C4-2B (cell line): ENCODE measurements at regions not wholly inside any gene's neighbourhood (a gene's known extent, or its start where the extent isn't known, plus 50 kb on each side); places are given as distances from the start of the nearest gene placed in this dataset.
"Not testable (repeated sequence)": the region's sequence is repeated elsewhere in the genome, so short reads cannot be mapped to it uniquely, and the experiment has no call there.

Experiments used
- H3K27ac ChIP-seq: fragments of 450-650 bp; 2 replicates; pipeline ENCODE4 v1.5.1; 2017
- CTCF ChIP-seq: fragments of 450-650 bp; conservative IDR thresholded peaks from 2 replicates; pipeline ENCODE4 v1.5.1; 2017; ENCODE audit warnings: mild to moderate bottlenecking
- ZFX ChIP-seq: fragments of 450-650 bp; IDR thresholded peaks from 2 replicates; pipeline ENCODE4 v1.6.1; 2017

DNA sequence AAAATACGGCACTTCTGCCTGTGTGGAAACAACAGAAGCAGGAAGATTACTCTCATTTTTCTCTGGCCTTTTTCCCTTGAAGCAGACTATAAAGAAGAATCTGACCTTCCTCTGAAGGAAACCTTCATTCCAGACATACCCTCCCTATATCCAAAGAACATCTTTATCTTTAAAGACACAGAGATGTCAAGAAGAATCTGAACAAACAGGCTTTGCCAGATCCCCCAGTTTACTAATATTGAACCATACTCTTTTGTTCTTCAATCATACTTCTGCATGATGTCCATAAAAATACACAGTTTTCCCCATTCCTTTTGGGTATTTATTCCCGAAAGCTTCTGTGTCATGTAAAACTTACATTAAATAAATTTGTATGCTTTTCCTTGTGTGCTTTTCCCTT, 225.8 kb downstream of the MAT2B start:
- no peak for TF ChIP-seq CTCF
- no peak for TF ChIP-seq ZFX
- no peak overlapping the region for H3K27ac ChIP-seq

- TF ChIP-seq CTCF (no peak), ZFX (no peak)
- no peak overlapping the region for H3K27ac ChIP-seq
Measured at GRCh38 chr5:163735069-163735468, 229.7 kb downstream of the MAT2B start.

- TF ChIP-seq ZFX (no peak), CTCF (no peak)
- H3K27ac ChIP-seq, result no peak overlapping the region
Measured at GRCh38 chr5:163747586-163747985, 242.2 kb downstream of the MAT2B start.

GRCh38 chr5:163748934-163749333, 243.5 kb downstream of the MAT2B start:
- TF ChIP-seq ZFX (no peak), CTCF (no peak)
- no peak overlapping the region for H3K27ac ChIP-seq

DNA sequence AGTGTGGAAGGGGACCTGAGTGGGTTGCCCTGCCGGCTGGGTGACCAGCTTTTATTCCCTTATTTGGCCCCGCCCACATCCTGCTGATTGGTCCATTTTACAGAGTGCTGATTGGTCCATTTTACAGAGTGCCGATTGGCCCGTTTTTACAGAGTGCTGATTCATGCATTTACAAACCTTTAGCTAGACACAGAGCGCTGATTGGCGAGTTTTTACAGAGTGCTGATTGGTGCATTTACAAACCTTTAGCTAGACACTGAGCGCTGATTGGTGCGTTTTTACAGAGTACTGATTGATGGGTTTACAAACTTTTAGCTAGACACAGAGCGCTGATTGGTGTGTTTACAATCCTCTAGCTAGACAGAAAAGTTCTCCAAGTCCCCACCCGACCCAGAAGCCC, 245.0 kb downstream of the MAT2B start:
- not testable (repeated sequence) for H3K27ac ChIP-seq

- H3K27ac ChIP-seq, result no peak overlapping the region
- TF ChIP-seq ZFX, result no peak
- no peak for TF ChIP-seq CTCF
Measured at GRCh38 chr5:163755505-163755904, 250.1 kb downstream of the MAT2B start.

- H3K27ac ChIP-seq, result no peak overlapping the region
- TF ChIP-seq CTCF (no peak), ZFX (no peak)
Measured at GRCh38 chr5:163756170-163756569, 250.8 kb downstream of the MAT2B start.

DNA sequence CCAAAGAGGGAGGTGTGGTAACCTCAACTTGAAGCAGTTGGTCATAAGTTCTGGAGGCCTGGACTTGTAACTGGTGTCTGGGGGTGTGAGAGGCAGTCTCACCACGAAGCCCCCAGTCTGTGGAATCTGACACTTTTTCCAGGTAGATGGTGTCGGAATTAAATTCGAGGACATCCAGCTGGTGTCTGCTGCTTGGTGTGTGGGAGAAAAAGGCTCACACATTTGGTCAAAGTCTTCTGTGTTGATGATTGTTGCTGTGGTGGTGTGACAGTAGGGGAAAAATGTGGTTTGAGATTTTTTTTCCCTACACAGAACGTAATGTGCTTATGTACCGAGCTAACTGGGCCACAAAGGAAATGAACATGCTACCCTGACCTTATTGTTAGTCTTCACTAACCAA, 251.9 kb downstream of the MAT2B start:
- no peak for TF ChIP-seq CTCF
- TF ChIP-seq ZFX, result no peak
- H3K27ac ChIP-seq, result no peak overlapping the region
